H9 (cell line): ENCODE measurements at regions not wholly inside any gene's neighbourhood (a gene's known extent, or its start where the extent isn't known, plus 50 kb on each side); places are given as distances from the start of the nearest gene placed in this dataset.

Source experiments
- DNase-seq: peaks from one replicate; pipeline ENCODE4 v3.0.0-alpha.2; 2017
- H2AFZ ChIP-seq: one replicate; pipeline ENCODE4 v1.6.1; 2013; ENCODE audit warnings: mild to moderate bottlenecking, low read length, control low read depth, moderate library complexity
- H2AK5ac ChIP-seq: 2 replicates; pipeline ENCODE4 v1.6.1; 2013; ENCODE audit warnings: low read length, control low read depth, mixed read lengths; ENCODE audit not compliant: insufficient read length
- H2BK120ac ChIP-seq: one replicate; pipeline ENCODE4 v1.6.1; 2013; ENCODE audit warnings: low read depth, mild to moderate bottlenecking, low read length, control low read depth, inconsistent platforms; ENCODE audit not compliant: poor library complexity, severe bottlenecking
- H2BK12ac ChIP-seq: 2 replicates; pipeline ENCODE4 v1.6.1; 2013; ENCODE audit warnings: low read length, control low read depth, mixed read lengths, low read depth; ENCODE audit not compliant: insufficient read length
- H2BK15ac ChIP-seq: 2 replicates; pipeline ENCODE4 v1.6.1; 2013; ENCODE audit warnings: low read depth, low read length, control low read depth
- H2BK20ac ChIP-seq: one replicate; pipeline ENCODE4 v1.6.1; 2013; ENCODE audit warnings: low read depth, mild to moderate bottlenecking, low read length, control low read depth, inconsistent platforms; ENCODE audit not compliant: poor library complexity, severe bottlenecking
- H2BK5ac ChIP-seq: 2 replicates; pipeline ENCODE4 v1.6.1; 2013; ENCODE audit warnings: low read length, control low read depth, mixed read lengths; ENCODE audit not compliant: insufficient read length
- H3K14ac ChIP-seq: 2 replicates; pipeline ENCODE4 v1.6.1; 2013; ENCODE audit warnings: low read length, control low read depth; ENCODE audit not compliant: insufficient read depth
- H3K18ac ChIP-seq: 2 replicates; pipeline ENCODE4 v1.6.1; 2013; ENCODE audit warnings: low read depth, mild to moderate bottlenecking, mixed read lengths, low read length, control low read depth; ENCODE audit not compliant: insufficient read length
- H3K23ac ChIP-seq: 2 replicates; pipeline ENCODE4 v1.6.1; 2013; ENCODE audit warnings: low read length, control low read depth, mixed read lengths, low read depth; ENCODE audit not compliant: insufficient read length
- H3K23me2 ChIP-seq: 2 replicates; pipeline ENCODE4 v1.6.1; 2013; ENCODE audit warnings: low read depth, mild to moderate bottlenecking, mixed read lengths, low read length, control low read depth; ENCODE audit not compliant: insufficient read length, poor library complexity, severe bottlenecking
- H3K27ac ChIP-seq: 2 replicates; pipeline ENCODE4 v1.5.1; 2013; ENCODE audit warnings: low read length, control low read depth, mixed read lengths, low read depth; ENCODE audit not compliant: insufficient read length
- H3K27me3 ChIP-seq: 2 replicates; pipeline ENCODE4 v1.6.1; 2013; ENCODE audit warnings: low read length, control low read depth, inconsistent platforms; ENCODE audit not compliant: insufficient read depth
- H3K4ac ChIP-seq: 2 replicates; pipeline ENCODE4 v1.6.1; 2013; ENCODE audit warnings: low read depth, mild to moderate bottlenecking, control low read depth, inconsistent platforms, low read length, moderate library complexity
- H3K4me1 ChIP-seq: 2 replicates; pipeline ENCODE4 v1.6.1; 2013; ENCODE audit warnings: low read length, control low read depth, inconsistent platforms; ENCODE audit not compliant: insufficient read depth
- H3K4me2 ChIP-seq: 2 replicates; pipeline ENCODE4 v1.6.1; 2013; ENCODE audit warnings: low read length, control low read depth, mixed read lengths; ENCODE audit not compliant: insufficient read length, insufficient read depth
- H3K56ac ChIP-seq: 2 replicates; pipeline ENCODE4 v1.6.1; 2013; ENCODE audit warnings: low read depth, mild to moderate bottlenecking, mixed read lengths, low read length, control low read depth; ENCODE audit not compliant: insufficient read length
- H3K79me1 ChIP-seq: 2 replicates; pipeline ENCODE4 v1.6.1; 2013; ENCODE audit warnings: low read depth, mild to moderate bottlenecking, moderate library complexity, low read length, control low read depth, inconsistent platforms; ENCODE audit not compliant: insufficient read depth, poor library complexity, severe bottlenecking
- H3K79me2 ChIP-seq: 2 replicates; pipeline ENCODE4 v1.6.1; 2013; ENCODE audit warnings: low read length, control low read depth, inconsistent platforms; ENCODE audit not compliant: insufficient read depth
- H3K9ac ChIP-seq: 2 replicates; pipeline ENCODE4 v1.6.1; 2013; ENCODE audit warnings: low read length, control low read depth, mixed read lengths; ENCODE audit not compliant: insufficient read length; ENCODE audit errors: extremely low read depth
- H3K9me3 ChIP-seq: one replicate; pipeline ENCODE4 v1.6.1; 2013; ENCODE audit warnings: low read depth, low read length, inconsistent platforms; ENCODE audit not compliant: control insufficient read depth
- H3T11ph ChIP-seq: one replicate; pipeline ENCODE4 v1.6.1; 2013; ENCODE audit warnings: mild to moderate bottlenecking, low read length, control low read depth, inconsistent platforms
- H4K20me1 ChIP-seq: one replicate; pipeline ENCODE4 v1.6.1; 2013; ENCODE audit not compliant: control insufficient read depth, insufficient read length, insufficient read depth
- H4K5ac ChIP-seq: 2 replicates; pipeline ENCODE4 v1.6.1; 2013; ENCODE audit warnings: low read depth, mild to moderate bottlenecking, mixed read lengths, low read length, control low read depth; ENCODE audit not compliant: insufficient read length
- H4K8ac ChIP-seq: replicated peaks from 2 replicates; pipeline ENCODE4 v1.6.1; 2013; ENCODE audit warnings: low read length, control low read depth, mixed read lengths, low read depth; ENCODE audit not compliant: insufficient read length
- H4K91ac ChIP-seq: 2 replicates; pipeline ENCODE4 v1.6.1; 2013; ENCODE audit warnings: low read depth, mild to moderate bottlenecking, moderate library complexity, mixed read lengths, low read length, control low read depth; ENCODE audit not compliant: insufficient read length
- H3K27ac Mint-ChIP-seq, 3 experiments: 2 replicates in 2 of 3; 3 replicates in 1 of 3; pipeline ENCODE4 v1.8.0; 2020 to 2021; ENCODE audit warnings: mixed read lengths in 3 of 3, mild to moderate bottlenecking in 1 of 3, moderate library complexity in 1 of 3
- H3K27me3 Mint-ChIP-seq: 2 replicates; pipeline ENCODE4 v1.8.0; 2021; ENCODE audit warnings: low read depth, mild to moderate bottlenecking, moderate library complexity, mixed read lengths
- H3K36me3 Mint-ChIP-seq, 3 experiments: 2 replicates in 2 of 3; 3 replicates in 1 of 3; pipeline ENCODE4 v1.8.0; 2020 to 2021; ENCODE audit warnings: low read depth in 3 of 3, mixed read lengths in 3 of 3; ENCODE audit not compliant: insufficient read depth in 1 of 3
- H3K4me1 Mint-ChIP-seq, 2 experiments: 2 replicates each; pipeline ENCODE4 v1.8.0; 2020; ENCODE audit warnings: mixed read lengths in 2 of 2
- H3K4me3 Mint-ChIP-seq, 2 experiments: 2 replicates in 1 of 2; 3 replicates in 1 of 2; pipeline ENCODE4 v1.8.0; 2020 to 2021; ENCODE audit warnings: mild to moderate bottlenecking in 2 of 2, mixed read lengths in 2 of 2, moderate library complexity in 1 of 2
- H3K9me3 Mint-ChIP-seq, 2 experiments: 2 replicates in 1 of 2; 3 replicates in 1 of 2; pipeline ENCODE4 v1.8.0; 2020; ENCODE audit warnings: mild to moderate bottlenecking in 2 of 2, mixed read lengths in 2 of 2, moderate library complexity in 1 of 2
- WGBS: extraction: QIAGEN DNeasy Blood & Tissue Kit; methylation state at CpG from one replicate; pipeline ENCODE4 v1.1.7; 2013; ENCODE audit warnings: missing lambda C conversion rate, low lambda C conversion rate, mixed read lengths; ENCODE audit not compliant: insufficient read length; ENCODE audit errors: extremely low coverage; 5-methylcytosine and 5-hydroxymethylcytosine counted together
- TF ChIP-seq, protein P1 (sequence below): fragments of 200-600 bp; sonication (generic); conservative IDR thresholded peaks from 3 replicates; pipeline ENCODE4 v1.8.0; 2021; ENCODE audit warnings: antibody characterized with exemption, mild to moderate bottlenecking

DNA sequence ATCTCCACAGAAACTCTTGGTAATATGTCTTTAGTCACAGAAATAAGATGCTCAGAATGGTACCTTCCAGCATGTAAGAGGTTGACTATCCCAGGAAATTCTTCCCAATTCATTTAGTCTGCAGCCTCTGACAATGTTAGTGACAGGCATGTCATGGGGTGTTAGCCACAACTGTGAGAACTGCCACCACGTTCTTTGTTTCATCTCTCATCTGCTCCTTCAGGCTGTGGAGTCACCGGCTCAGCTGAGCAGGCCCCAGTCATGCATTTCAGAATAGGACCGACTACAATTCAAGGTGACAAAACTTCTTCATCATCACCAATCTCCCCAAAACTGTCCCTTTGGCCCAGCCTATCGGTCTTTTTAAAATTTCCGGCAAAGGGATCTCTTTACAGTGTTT lies 167.5 kb downstream of the AKAIN1 start:
- Histone ChIP-seq H3K4me2 (no peak overlapping the region), H2AFZ (no peak overlapping the region), H2BK5ac (no peak overlapping the region), H3K14ac (no peak overlapping the region), H3K9me3 (no peaks in the 10 kb centered on the region), H2BK20ac (no peak overlapping the region), H3K79me1 (no peaks in the 10 kb centered on the region), H3K79me2 (no peaks in the 10 kb centered on the region), H3K9ac (no peak overlapping the region), H3K56ac (no peak overlapping the region), H2BK12ac (no peak overlapping the region), H4K20me1 (no peaks in the 10 kb centered on the region), H4K91ac (no peak overlapping the region), H3K4ac (no peak overlapping the region), H3K18ac (no peak overlapping the region), H4K5ac (no peak overlapping the region), H3K23me2 (no peaks in the 10 kb centered on the region), H3K27me3 (no peaks in the 10 kb centered on the region), H3K27ac (no peak overlapping the region), H3T11ph (no peak overlapping the region), H3K23ac (no peak overlapping the region), H3K4me1 (no peaks in the 10 kb centered on the region), H2BK120ac (no peak overlapping the region), H4K8ac (no peak overlapping the region), H2AK5ac (no peak overlapping the region), H2BK15ac (no peak overlapping the region)
- H3K4me3 Mint-ChIP-seq, result no peak overlapping the region
- H3K4me1 Mint-ChIP-seq, result no peaks in the 10 kb centered on the region
- H3K36me3 Mint-ChIP-seq, result peaks cover 0 to 9% (median 0%) of the 10 kb centered on the region in 3 experiments; a peak in 3 of 7 replicates
- peaks cover 4 to 13% of the 10 kb centered on the region in 2 experiments; a peak in 4 of 5 replicates for H3K9me3 Mint-ChIP-seq
- TF ChIP-seq, protein P1, sequence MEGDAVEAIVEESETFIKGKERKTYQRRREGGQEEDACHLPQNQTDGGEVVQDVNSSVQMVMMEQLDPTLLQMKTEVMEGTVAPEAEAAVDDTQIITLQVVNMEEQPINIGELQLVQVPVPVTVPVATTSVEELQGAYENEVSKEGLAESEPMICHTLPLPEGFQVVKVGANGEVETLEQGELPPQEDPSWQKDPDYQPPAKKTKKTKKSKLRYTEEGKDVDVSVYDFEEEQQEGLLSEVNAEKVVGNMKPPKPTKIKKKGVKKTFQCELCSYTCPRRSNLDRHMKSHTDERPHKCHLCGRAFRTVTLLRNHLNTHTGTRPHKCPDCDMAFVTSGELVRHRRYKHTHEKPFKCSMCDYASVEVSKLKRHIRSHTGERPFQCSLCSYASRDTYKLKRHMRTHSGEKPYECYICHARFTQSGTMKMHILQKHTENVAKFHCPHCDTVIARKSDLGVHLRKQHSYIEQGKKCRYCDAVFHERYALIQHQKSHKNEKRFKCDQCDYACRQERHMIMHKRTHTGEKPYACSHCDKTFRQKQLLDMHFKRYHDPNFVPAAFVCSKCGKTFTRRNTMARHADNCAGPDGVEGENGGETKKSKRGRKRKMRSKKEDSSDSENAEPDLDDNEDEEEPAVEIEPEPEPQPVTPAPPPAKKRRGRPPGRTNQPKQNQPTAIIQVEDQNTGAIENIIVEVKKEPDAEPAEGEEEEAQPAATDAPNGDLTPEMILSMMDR, result no peak
- no peak for DNase-seq
- no CpG with 5 or more reads among the region's 5 CpGs for WGBS
- 0 out of 2 replicates have a peak, but pooled peaks cover 1% of the 10 kb centered on the region for H3K27me3 Mint-ChIP-seq
- no peak overlapping the region for H3K27ac Mint-ChIP-seq
